Body of pancreas (tissue), 4 donors: ENCODE measurements at regions not wholly inside any gene's neighbourhood (a gene's known extent, or its start where the extent isn't known, plus 50 kb on each side); places are given as distances from the start of the nearest gene placed in this dataset.
"Not testable (repeated sequence)": the region's sequence is repeated elsewhere in the genome, so short reads cannot be mapped to it uniquely, and the experiment has no call there.

Experiments
- ATAC-seq: fragments of 150-250 bp; one replicate; pipeline ENCODE4 v1.9.1; 2016
- DNase-seq, 4 donors: peaks; one replicate each; pipeline ENCODE4 v3.0.0-alpha.2; 2019
- H3K27ac ChIP-seq, 4 donors: fragments of 200-600 bp; sonication (generic); 1 replicate in 3 of 4; 2 replicates in 1 of 4; pipeline versions ENCODE4 v1.5.1 to v1.6.1; 2016 to 2019; ENCODE audit warnings: mild to moderate bottlenecking in 1 of 4, mixed read lengths in 1 of 4, moderate library complexity in 1 of 4
- H3K27me3 ChIP-seq, 2 donors: fragments of 200-600 bp; sonication (generic); one replicate each; pipeline ENCODE4 v1.6.0; 2016; ENCODE audit warnings: mild to moderate bottlenecking in 1 of 2
- H3K36me3 ChIP-seq, 2 donors: fragments of 200-600 bp; sonication (generic); replicated peaks in 1 of 2; 2 replicates each; pipeline ENCODE4 v1.5.1; 2016; ENCODE audit warnings: low read depth in 2 of 2; ENCODE audit not compliant: insufficient read depth in 1 of 2
- H3K4me1 ChIP-seq: fragments of 200-600 bp; sonication (generic); one replicate; pipeline ENCODE4 v1.6.0; 2016
- H3K4me3 ChIP-seq, 2 donors: fragments of 200-600 bp; sonication (generic); 1 replicate in 1 of 2; 2 replicates in 1 of 2; pipeline ENCODE4 v1.5.1; 2016 to 2019
- H3K9me3 ChIP-seq, 3 donors: fragments of 200-600 bp; sonication (generic); 1 replicate in 2 of 3; 2 replicates in 1 of 3; pipeline ENCODE4 v1.5.1; 2016
- POLR2A ChIP-seq, 3 donors: fragments of 450-650 bp; IDR thresholded peaks; one replicate each; pipeline ENCODE4 v1.6.1; 2016; ENCODE audit warnings: antibody characterized with exemption in 3 of 3, mild to moderate bottlenecking in 2 of 3
- WGBS, 2 donors: methylation state at CpG; one replicate each; pipeline ENCODE4 v1.1.5; 2017; 5-methylcytosine and 5-hydroxymethylcytosine counted together
- intact Hi-C: fragments of 100-400 bp; cut with DNase I; formaldehyde crosslinking; loops from one replicate; pipeline ENCODE4 v1.15.1; 2023
- TF ChIP-seq, protein P1 (sequence below), 7 experiments: fragments of 450-650 bp in 4 of 7; fragments of 200-600 bp in 3 of 7; sonication (generic) in 3 of 7; IDR thresholded peaks; one replicate each; pipeline ENCODE4 v1.5.1; 2016 to 2019; ENCODE audit warnings: antibody characterized with exemption in 7 of 7

DNA sequence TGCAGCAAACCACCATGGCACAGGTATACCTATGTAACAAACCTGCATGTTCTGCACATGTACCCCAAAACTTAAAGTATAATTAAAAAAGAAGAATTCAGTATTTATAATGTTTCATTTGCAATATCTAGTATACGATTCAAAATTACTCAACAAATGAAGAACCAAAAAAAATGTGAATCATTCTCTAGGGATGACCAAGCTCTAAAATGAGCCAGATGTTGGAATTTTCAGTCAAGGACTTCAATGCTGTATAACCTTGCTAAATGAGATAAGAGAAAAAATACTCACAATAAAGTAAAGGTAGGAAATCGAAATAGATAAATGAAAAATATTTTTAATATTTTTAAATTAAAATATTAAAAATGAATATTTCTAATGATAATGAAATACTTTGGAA lies 108.7 kb upstream of the ADRA1B start:
- ATAC-seq = no peak
- intact Hi-C loops = no loop called here
- DNase-seq = no peak
- TF ChIP-seq POLR2A (IDR thresholded peaks at IDR 0.05) = no peak
- TF ChIP-seq, protein P1, sequence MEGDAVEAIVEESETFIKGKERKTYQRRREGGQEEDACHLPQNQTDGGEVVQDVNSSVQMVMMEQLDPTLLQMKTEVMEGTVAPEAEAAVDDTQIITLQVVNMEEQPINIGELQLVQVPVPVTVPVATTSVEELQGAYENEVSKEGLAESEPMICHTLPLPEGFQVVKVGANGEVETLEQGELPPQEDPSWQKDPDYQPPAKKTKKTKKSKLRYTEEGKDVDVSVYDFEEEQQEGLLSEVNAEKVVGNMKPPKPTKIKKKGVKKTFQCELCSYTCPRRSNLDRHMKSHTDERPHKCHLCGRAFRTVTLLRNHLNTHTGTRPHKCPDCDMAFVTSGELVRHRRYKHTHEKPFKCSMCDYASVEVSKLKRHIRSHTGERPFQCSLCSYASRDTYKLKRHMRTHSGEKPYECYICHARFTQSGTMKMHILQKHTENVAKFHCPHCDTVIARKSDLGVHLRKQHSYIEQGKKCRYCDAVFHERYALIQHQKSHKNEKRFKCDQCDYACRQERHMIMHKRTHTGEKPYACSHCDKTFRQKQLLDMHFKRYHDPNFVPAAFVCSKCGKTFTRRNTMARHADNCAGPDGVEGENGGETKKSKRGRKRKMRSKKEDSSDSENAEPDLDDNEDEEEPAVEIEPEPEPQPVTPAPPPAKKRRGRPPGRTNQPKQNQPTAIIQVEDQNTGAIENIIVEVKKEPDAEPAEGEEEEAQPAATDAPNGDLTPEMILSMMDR (IDR thresholded peaks at IDR 0.05) = no peak
- Histone ChIP-seq H3K4me1 (no peaks in the 10 kb centered on the region), H3K4me3 (no peak overlapping the region), H3K9me3 (peaks cover 0 to 7% (median 0%) of the 10 kb centered on the region in 3 donors), H3K27me3 (no peaks in the 10 kb centered on the region), H3K36me3 (no peaks in the 10 kb centered on the region), H3K27ac (no peak overlapping the region)
- 39 to 45% methylated on average over 2 of the region's 2 CpGs for WGBS, 2 donors

DNA sequence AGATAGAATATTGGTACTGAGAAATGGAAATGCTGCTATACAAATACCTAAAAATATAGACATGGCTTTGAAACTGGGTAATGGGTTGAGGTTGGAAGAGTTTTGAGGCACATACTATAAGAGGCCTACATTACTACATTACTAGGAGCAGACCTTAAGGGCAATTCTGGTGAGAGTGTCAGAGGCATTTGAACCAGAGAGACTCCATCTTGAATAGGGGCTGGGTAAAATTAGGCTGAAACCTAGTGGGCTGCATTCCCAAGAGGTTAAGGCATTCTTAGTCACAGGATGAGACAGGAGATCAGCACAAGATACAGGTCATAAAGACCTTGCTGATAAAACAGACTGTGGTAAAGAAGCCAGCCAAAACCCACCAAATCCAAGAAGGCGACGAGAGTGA lies 104.6 kb upstream of the ADRA1B start:
- DNase-seq (no peak), ATAC-seq (no peak)
- 54 to 72% methylated on average over 2 of the region's 2 CpGs for WGBS, 2 donors
- Histone ChIP-seq H3K27ac (no peak overlapping the region), H3K4me1 (no peaks in the 10 kb centered on the region), H3K9me3 (peaks cover 0 to 7% (median 0%) of the 10 kb centered on the region in 3 donors), H3K27me3 (no peaks in the 10 kb centered on the region), H3K36me3 (no peaks in the 10 kb centered on the region), H3K4me3 (no peak overlapping the region)
- TF ChIP-seq, protein P1 (IDR thresholded peaks at IDR 0.05) = no peak
- no peak for TF ChIP-seq POLR2A (IDR thresholded peaks at IDR 0.05)
- intact Hi-C loops = no loop called here

- 81 to 90% methylated on average over 3 of the region's 3 CpGs for WGBS, 2 donors
- not testable (repeated sequence) for DNase-seq
These were observed 103.5 kb upstream of the ADRA1B start for GRCh38 chr5:159812759-159813158.

DNA sequence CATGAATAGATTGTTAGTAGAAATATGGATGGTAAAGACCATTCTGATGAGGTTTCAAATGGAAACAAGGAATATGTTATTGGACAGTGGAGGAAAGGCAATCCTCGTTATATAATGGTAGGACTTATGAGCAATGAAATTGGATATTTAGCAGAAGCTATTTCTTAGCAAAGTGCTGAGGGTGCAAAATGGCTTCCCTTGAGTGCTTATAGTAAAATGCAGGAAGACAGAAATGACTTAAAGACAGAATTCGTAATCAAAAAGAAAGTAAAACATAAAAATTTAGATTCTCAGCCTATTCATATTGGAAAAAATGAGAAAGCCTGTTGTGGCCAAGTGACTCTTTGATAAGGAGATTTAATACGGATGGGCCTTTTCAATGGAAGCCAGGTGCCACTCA lies 102.1 kb upstream of the ADRA1B start:
- Histone ChIP-seq H3K27ac (no peak overlapping the region), H3K4me1 (no peaks in the 10 kb centered on the region), H3K36me3 (no peaks in the 10 kb centered on the region), H3K4me3 (no peak overlapping the region), H3K9me3 (no peaks in the 10 kb centered on the region), H3K27me3 (no peaks in the 10 kb centered on the region)
- intact Hi-C loops = no loop called here
- ATAC-seq (no peak), DNase-seq (no peak)
- 59 to 66% methylated on average over 3 of the region's 3 CpGs for WGBS, 2 donors
- TF ChIP-seq, protein P1 (IDR thresholded peaks at IDR 0.05) = no peak
- TF ChIP-seq POLR2A (IDR thresholded peaks at IDR 0.05) = no peak

More at GRCh38 chr5:159812759-159813158, 103.5 kb upstream of the ADRA1B start:
- H3K4me3 ChIP-seq, H3K36me3 ChIP-seq, H3K9me3 ChIP-seq, H3K4me1 ChIP-seq, ATAC-seq, intact Hi-C loops, H3K27me3 ChIP-seq, H3K27ac ChIP-seq: not testable (repeated sequence)

- DNase-seq (no peak), ATAC-seq (no peak)
- intact Hi-C loops = no loop called here
- H3K27ac ChIP-seq = no peak overlapping the region
- TF ChIP-seq POLR2A (IDR thresholded peaks at IDR 0.05) = no peak
- TF ChIP-seq, protein P1 (IDR thresholded peaks at IDR 0.05) = no peak
- no peaks in the 10 kb centered on the region for H3K4me1 ChIP-seq
- WGBS, 2 donors = 56 to 61% methylated on average over 4 of the region's 4 CpGs
- H3K9me3 ChIP-seq = no peaks in the 10 kb centered on the region
- H3K27me3 ChIP-seq = no peaks in the 10 kb centered on the region
- H3K4me3 ChIP-seq = no peak overlapping the region
- H3K36me3 ChIP-seq = no peaks in the 10 kb centered on the region
These were observed 101.3 kb upstream of the ADRA1B start for GRCh38 chr5:159814805-159815585.
